ENCODE measurements at regions not wholly inside any gene's neighbourhood (a gene's known extent, or its start where the extent isn't known, plus 50 kb on each side); places are given as distances from the start of the nearest gene placed in this dataset.
A peak's percentile ranks its signal among the peaks of the same experiment; 100 is the strongest.
"Not testable (repeated sequence)": the region's sequence is repeated elsewhere in the genome, so short reads cannot be mapped to it uniquely, and the experiment has no call there.

GRCh38 chr6:6931071-6932025, 176.4 kb upstream of the RREB1 start:
- Mint-ChIP-seq H3K4me3 (no peak overlapping the region), H3K27ac (no peak overlapping the region), H3K9me3 (no peaks in the 10 kb centered on the region), H3K4me1 (no peaks in the 10 kb centered on the region), H3K36me3 (no peaks in the 10 kb centered on the region)
- DNase-seq (ENCODE audit: low spot score in 2 of 2) (no peak), ATAC-seq (no peak)

GRCh38 chr6:6932341-6932740, 175.4 kb upstream of the RREB1 start:
- Mint-ChIP-seq H3K27ac (no peak overlapping the region), H3K9me3 (no peaks in the 10 kb centered on the region), H3K4me3 (no peak overlapping the region), H3K36me3 (no peaks in the 10 kb centered on the region), H3K4me1 (no peaks in the 10 kb centered on the region)
- no peak for DNase-seq (ENCODE audit: low spot score in 2 of 2)
- ATAC-seq = no peak

DNA sequence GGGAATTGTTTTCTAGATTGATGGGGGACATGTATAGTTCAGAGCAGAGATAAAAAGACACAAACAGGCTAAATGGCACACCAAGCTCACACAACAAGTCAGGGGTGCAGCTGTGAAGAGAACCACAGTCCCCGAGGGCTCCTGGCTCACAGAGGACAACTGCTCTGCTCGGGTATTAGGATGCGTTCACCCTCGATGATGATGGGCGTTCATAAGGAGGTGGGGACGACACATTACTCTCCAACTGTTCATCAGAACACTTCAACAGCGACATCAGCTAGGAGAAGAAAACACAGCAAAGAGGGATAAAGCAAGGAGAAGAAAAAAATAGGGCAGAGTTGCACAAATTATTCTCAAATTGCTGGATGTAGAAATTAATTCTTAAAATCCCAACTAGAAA, 174.8 kb upstream of the RREB1 start:
- no peak overlapping the region for H3K4me3 Mint-ChIP-seq
- no peaks in the 10 kb centered on the region for H3K9me3 Mint-ChIP-seq
- no peaks in the 10 kb centered on the region for H3K36me3 Mint-ChIP-seq
- H3K27ac Mint-ChIP-seq = no peak overlapping the region
- H3K4me1 Mint-ChIP-seq = no peaks in the 10 kb centered on the region
- DNase-seq (ENCODE audit: low spot score in 2 of 2) (no peak), ATAC-seq (no peak)

GRCh38 chr6:6940031-6941025, 167.4 kb upstream of the RREB1 start:
- DNase-seq (ENCODE audit: low spot score in 2 of 2) = no peak
- Mint-ChIP-seq H3K36me3 (no peaks in the 10 kb centered on the region), H3K4me1 (peaks cover 13% of the 10 kb centered on the region), H3K9me3 (no peaks in the 10 kb centered on the region), H3K4me3 (no peak overlapping the region), H3K27ac (no peak overlapping the region)
- peak; percentile 21 for ATAC-seq

DNA sequence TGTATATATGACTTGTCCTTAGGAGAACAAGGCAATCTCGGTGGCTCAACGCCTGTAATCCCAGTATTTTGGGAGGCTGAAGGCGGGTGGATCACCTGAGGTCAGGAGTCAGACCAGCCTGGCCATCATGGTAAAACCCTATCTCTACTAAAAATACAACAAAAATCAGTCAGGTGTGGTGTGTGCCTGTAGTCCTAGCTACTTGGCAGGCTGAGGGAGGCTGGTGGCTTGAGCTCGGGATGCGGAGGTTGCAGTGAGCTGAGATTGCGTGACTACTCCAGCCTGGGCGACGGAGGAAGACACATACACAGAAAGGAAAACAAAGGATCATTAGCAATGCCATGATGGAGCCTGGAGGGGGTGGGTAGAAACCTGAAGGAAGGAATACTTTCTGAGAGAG, 166.6 kb upstream of the RREB1 start:
- Mint-ChIP-seq H3K9me3 (no peaks in the 10 kb centered on the region), H3K4me3 (no peak overlapping the region), H3K36me3 (no peaks in the 10 kb centered on the region), H3K27ac (no peak overlapping the region), H3K4me1 (peaks cover 13% of the 10 kb centered on the region)
- no peak for ATAC-seq
- DNase-seq (ENCODE audit: low spot score in 2 of 2) = no peak

GRCh38 chr6:6942091-6942490, 165.7 kb upstream of the RREB1 start:
- ATAC-seq (no peak), DNase-seq (ENCODE audit: low spot score in 2 of 2) (no peak)
- H3K4me3 Mint-ChIP-seq = no peak overlapping the region
- no peaks in the 10 kb centered on the region for H3K36me3 Mint-ChIP-seq
- H3K27ac Mint-ChIP-seq = no peak overlapping the region
- H3K4me1 Mint-ChIP-seq = peaks cover 13% of the 10 kb centered on the region
- H3K9me3 Mint-ChIP-seq = no peaks in the 10 kb centered on the region

DNA sequence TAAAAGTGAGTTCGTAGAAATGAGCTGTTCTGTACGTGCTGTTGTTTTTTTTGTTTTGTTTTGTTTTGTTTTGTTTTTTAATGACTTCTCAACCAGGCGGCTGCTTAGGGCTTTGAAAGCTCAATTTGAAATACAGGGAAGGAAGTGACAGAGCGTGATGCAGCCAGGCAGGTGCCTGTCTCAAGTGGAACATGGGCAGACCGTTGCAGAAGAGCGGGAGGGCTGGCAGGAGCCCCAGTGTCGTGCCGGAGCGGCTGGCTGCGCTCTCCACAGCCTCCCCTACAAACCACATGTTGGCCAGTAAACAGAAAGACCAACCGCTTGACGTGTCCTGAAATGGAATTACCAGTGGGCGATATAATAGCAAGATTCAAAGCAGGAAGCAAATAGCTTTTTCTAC, 164.9 kb upstream of the RREB1 start:
- no peaks in the 10 kb centered on the region for H3K9me3 Mint-ChIP-seq
- peak overlapping the region; percentile 20 for H3K4me3 Mint-ChIP-seq
- ATAC-seq = no peak
- DNase-seq (ENCODE audit: low spot score in 2 of 2) = no peak
- H3K4me1 Mint-ChIP-seq = peaks cover 13% of the 10 kb centered on the region
- H3K27ac Mint-ChIP-seq = peak overlapping the region; percentile 41
- no peaks in the 10 kb centered on the region for H3K36me3 Mint-ChIP-seq

- no peak overlapping the region for H3K4me3 Mint-ChIP-seq
- H3K9me3 Mint-ChIP-seq = no peaks in the 10 kb centered on the region
- H3K36me3 Mint-ChIP-seq = no peaks in the 10 kb centered on the region
- H3K4me1 Mint-ChIP-seq = peaks cover 13% of the 10 kb centered on the region
- no peak for DNase-seq (ENCODE audit: low spot score in 2 of 2)
- no peak for ATAC-seq
- peak overlapping the region; percentile 41 for H3K27ac Mint-ChIP-seq
Measured at GRCh38 chr6:6943421-6943820, 164.3 kb upstream of the RREB1 start.

DNA sequence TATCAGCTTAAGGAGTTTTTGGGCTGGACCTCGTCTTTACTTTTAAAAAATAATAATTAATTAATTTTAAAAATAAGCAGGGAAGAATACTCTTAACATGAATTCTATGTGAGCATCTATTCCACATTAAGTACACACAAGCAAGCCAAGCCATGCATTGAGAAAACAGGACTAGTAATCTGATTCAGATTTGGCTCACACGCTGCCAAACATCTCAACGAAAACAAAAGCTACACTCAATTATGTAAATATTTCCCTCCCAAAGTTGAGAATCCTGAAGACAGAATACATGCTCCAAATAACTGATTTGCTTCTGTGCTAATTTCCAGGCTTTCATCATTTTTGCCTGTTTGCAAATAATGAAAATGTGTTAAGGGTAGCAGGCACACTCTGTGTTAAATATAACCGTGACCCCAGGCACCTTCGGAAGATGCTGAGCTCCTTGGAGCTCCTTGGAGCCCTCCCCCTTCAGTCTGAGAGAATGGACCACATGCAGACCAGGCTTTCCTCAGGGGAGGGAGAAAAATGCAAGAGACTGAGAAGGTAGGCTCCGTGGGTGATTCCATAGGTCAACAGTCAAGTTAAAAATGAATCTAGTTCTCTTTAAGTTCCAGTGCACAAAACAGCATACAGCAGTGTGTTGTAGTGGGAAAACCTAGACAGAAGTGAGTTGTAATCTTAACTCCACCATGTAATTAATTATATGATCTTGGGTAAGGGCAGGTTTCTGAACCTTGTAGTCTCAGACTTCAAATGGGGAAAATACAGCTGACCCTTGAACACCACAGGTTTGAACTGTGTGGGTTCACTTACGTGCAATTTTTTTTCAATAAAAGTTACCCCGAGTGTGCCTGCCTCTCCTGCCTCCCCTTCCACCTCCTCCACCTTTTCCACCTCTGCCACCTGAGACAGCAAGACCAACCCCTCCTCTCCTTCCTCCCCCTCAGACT, 161.3 kb upstream of the RREB1 start:
- Mint-ChIP-seq H3K36me3 (no peaks in the 10 kb centered on the region), H3K4me1 (peaks cover 13% of the 10 kb centered on the region), H3K9me3 (peaks cover 3% of the 10 kb centered on the region), H3K27ac (no peak overlapping the region), H3K4me3 (no peak overlapping the region)
- ATAC-seq (no peak), DNase-seq (ENCODE audit: low spot score in 2 of 2) (no peak)

DNA sequence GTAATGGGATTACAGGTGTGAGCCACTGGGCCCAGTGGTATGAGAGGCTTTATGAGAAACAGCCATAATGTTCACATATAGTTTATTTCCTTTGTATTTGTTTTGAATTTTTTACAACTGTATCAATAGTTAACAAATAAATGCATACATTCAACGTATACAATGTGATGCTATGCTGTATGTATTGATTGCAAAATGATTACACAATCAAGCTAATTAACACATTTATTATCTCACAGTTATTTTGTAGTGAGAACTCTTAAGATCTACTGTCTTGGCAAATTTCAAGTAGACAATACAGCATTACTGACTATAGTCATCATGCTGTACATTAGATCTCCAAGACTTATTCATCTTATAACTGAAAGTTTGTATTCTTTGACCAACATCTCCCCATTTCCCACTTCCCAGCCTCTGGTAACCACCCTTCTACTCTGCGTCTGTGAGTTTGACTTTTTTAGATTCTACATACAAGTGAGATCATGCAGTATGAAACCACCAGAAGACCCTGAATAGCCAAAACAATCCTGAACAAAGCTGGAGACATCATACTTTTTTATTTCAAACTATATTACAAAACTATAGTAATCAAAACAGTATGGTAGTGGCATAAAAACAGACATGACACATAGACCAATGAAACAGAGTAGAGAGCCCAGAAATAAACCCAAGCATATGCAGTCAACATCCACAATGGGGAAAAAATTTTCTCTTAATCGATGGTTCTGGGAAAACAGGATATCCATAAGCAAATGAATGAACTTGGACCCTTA, 157.2 kb upstream of the RREB1 start:
- Mint-ChIP-seq H3K4me1 (no peaks in the 10 kb centered on the region), H3K9me3 (peaks cover 5% of the 10 kb centered on the region), H3K4me3 (no peak overlapping the region), H3K36me3 (no peaks in the 10 kb centered on the region), H3K27ac (no peak overlapping the region)
- DNase-seq (ENCODE audit: low spot score in 2 of 2) (no peak), ATAC-seq (no peak)

DNA sequence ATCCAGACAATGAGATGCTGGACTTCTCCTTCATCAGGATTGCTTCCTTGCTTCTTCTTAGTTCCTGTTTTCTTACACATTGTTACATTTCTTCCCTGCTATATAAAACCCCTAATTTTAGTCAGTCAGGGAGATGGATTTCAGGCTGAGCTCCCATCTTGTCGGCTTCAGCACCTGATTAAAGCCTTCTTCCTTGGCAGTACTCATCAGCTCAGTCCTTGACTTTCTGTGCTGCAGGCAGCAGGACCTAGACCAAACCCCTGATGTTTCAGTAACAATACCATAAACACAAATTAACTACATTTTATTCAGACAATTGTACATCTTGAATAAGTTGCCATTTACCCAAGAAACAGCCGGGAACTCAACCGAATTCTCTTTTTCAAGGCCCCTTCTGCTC, 156.4 kb upstream of the RREB1 start:
- H3K4me3 Mint-ChIP-seq = no peak overlapping the region
- H3K27ac Mint-ChIP-seq = no peak overlapping the region
- no peaks in the 10 kb centered on the region for H3K4me1 Mint-ChIP-seq
- peaks cover 5% of the 10 kb centered on the region for H3K9me3 Mint-ChIP-seq
- DNase-seq (ENCODE audit: low spot score in 2 of 2) (no peak), ATAC-seq (no peak)
- H3K36me3 Mint-ChIP-seq = no peaks in the 10 kb centered on the region

DNA sequence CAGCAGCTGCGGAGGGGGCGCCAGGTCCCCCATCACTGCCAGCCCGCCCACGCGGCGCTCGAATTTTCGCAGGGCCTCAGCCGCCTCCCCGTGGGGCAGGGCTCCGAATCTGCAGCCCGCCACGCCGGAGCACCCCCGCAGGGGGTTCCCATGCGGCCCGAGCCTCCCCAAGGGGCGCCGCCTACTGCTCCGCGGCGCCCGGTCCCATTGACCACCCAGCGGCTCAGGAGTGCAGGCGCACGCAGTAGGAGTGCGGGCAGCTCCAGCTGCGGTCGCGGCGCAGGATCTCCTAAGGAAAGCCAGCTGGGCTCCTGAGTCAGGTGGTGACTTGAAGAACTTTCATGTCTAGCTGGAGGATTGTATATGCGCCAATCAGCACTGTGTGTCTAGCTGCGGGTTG, 155.3 kb upstream of the RREB1 start:
- no peak overlapping the region for H3K4me3 Mint-ChIP-seq
- no peak overlapping the region for H3K27ac Mint-ChIP-seq
- no peaks in the 10 kb centered on the region for H3K4me1 Mint-ChIP-seq
- DNase-seq (ENCODE audit: low spot score in 2 of 2) = no peak
- peaks cover 5% of the 10 kb centered on the region for H3K9me3 Mint-ChIP-seq
- ATAC-seq = no peak
- H3K36me3 Mint-ChIP-seq = no peaks in the 10 kb centered on the region

DNA sequence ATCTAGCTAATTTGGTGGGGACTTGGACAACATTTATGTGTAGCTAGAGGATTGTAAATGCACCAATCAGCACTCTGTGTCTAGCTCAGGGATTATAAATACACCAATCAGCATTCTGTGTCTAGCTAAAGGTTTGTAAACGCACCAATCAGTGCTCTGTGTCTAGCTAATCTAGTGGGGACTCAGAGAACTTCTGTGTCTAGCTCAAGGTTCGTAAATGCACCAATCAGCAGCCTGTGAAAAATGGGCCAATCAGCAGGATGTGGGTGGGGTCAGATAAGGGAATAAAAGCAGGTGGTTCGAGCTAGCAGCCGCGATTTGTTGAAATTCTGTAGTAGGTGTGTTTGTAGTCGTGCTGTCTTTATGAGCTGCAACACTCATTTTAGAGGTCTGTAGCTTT, 154.8 kb upstream of the RREB1 start:
- not testable (repeated sequence) for DNase-seq (ENCODE audit: low spot score in 2 of 2); H3K27ac Mint-ChIP-seq; H3K4me1 Mint-ChIP-seq; ATAC-seq; H3K9me3 Mint-ChIP-seq; H3K4me3 Mint-ChIP-seq; H3K36me3 Mint-ChIP-seq

- Mint-ChIP-seq H3K4me1 (no peaks in the 10 kb centered on the region), H3K27ac (no peak overlapping the region), H3K9me3 (peaks cover 3% of the 10 kb centered on the region), H3K4me3 (no peak overlapping the region), H3K36me3 (no peaks in the 10 kb centered on the region)
- DNase-seq (ENCODE audit: low spot score in 2 of 2) (no peak), ATAC-seq (no peak)
Measured at GRCh38 chr6:6960571-6961251, 147.1 kb upstream of the RREB1 start.

All from stimulated activated effector memory CD8-positive, alpha-beta T cell treated with anti-CD3 and anti-CD28 coated beads, Interleukin-12 subunit alpha, Interleukin-12 subunit beta, amount 100 ng/mL, for 72 hours (primary cell).